ENCODE measurements at regions not wholly inside any gene's neighbourhood (a gene's known extent, or its start where the extent isn't known, plus 50 kb on each side); places are given as distances from the start of the nearest gene placed in this dataset.

DNA sequence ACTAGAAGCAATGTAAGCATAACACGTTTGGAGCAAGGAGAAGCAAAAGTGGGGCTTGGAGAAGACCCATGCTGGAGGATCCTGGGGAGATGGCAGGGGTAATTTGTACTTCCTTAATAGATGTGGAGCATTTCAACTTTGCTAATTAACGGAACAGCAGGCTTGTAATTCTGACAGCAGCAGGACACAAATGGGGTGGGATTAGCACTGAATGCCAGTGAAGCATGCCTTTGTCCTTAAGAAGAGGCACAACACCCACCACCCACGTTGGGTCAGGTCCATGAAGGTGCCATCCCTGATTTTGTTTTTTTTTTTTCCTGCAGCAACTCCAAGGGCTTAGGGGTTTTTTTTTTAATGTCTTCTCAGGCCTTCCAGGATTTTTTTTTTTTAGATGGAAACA is 231.9 kb upstream of the ROPN1 start (continued):
- TF ChIP-seq, protein P1, sequence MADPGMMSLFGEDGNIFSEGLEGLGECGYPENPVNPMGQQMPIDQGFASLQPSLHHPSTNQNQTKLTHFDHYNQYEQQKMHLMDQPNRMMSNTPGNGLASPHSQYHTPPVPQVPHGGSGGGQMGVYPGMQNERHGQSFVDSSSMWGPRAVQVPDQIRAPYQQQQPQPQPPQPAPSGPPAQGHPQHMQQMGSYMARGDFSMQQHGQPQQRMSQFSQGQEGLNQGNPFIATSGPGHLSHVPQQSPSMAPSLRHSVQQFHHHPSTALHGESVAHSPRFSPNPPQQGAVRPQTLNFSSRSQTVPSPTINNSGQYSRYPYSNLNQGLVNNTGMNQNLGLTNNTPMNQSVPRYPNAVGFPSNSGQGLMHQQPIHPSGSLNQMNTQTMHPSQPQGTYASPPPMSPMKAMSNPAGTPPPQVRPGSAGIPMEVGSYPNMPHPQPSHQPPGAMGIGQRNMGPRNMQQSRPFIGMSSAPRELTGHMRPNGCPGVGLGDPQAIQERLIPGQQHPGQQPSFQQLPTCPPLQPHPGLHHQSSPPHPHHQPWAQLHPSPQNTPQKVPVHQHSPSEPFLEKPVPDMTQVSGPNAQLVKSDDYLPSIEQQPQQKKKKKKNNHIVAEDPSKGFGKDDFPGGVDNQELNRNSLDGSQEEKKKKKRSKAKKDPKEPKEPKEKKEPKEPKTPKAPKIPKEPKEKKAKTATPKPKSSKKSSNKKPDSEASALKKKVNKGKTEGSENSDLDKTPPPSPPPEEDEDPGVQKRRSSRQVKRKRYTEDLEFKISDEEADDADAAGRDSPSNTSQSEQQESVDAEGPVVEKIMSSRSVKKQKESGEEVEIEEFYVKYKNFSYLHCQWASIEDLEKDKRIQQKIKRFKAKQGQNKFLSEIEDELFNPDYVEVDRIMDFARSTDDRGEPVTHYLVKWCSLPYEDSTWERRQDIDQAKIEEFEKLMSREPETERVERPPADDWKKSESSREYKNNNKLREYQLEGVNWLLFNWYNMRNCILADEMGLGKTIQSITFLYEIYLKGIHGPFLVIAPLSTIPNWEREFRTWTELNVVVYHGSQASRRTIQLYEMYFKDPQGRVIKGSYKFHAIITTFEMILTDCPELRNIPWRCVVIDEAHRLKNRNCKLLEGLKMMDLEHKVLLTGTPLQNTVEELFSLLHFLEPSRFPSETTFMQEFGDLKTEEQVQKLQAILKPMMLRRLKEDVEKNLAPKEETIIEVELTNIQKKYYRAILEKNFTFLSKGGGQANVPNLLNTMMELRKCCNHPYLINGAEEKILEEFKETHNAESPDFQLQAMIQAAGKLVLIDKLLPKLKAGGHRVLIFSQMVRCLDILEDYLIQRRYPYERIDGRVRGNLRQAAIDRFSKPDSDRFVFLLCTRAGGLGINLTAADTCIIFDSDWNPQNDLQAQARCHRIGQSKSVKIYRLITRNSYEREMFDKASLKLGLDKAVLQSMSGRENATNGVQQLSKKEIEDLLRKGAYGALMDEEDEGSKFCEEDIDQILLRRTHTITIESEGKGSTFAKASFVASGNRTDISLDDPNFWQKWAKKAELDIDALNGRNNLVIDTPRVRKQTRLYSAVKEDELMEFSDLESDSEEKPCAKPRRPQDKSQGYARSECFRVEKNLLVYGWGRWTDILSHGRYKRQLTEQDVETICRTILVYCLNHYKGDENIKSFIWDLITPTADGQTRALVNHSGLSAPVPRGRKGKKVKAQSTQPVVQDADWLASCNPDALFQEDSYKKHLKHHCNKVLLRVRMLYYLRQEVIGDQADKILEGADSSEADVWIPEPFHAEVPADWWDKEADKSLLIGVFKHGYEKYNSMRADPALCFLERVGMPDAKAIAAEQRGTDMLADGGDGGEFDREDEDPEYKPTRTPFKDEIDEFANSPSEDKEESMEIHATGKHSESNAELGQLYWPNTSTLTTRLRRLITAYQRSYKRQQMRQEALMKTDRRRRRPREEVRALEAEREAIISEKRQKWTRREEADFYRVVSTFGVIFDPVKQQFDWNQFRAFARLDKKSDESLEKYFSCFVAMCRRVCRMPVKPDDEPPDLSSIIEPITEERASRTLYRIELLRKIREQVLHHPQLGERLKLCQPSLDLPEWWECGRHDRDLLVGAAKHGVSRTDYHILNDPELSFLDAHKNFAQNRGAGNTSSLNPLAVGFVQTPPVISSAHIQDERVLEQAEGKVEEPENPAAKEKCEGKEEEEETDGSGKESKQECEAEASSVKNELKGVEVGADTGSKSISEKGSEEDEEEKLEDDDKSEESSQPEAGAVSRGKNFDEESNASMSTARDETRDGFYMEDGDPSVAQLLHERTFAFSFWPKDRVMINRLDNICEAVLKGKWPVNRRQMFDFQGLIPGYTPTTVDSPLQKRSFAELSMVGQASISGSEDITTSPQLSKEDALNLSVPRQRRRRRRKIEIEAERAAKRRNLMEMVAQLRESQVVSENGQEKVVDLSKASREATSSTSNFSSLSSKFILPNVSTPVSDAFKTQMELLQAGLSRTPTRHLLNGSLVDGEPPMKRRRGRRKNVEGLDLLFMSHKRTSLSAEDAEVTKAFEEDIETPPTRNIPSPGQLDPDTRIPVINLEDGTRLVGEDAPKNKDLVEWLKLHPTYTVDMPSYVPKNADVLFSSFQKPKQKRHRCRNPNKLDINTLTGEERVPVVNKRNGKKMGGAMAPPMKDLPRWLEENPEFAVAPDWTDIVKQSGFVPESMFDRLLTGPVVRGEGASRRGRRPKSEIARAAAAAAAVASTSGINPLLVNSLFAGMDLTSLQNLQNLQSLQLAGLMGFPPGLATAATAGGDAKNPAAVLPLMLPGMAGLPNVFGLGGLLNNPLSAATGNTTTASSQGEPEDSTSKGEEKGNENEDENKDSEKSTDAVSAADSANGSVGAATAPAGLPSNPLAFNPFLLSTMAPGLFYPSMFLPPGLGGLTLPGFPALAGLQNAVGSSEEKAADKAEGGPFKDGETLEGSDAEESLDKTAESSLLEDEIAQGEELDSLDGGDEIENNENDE (IDR thresholded peaks at IDR 0.05; ENCODE audit: insufficient replicate concordance, low read length) = no peak
- TF ChIP-seq GTF2F1 (IDR thresholded peaks at IDR 0.05; ENCODE audit: borderline replicate concordance, low read depth, low read length) (no peak), SIN3A (conservative IDR thresholded peaks at IDR 0.05 in 1 of 2, IDR thresholded peaks at IDR 0.05 in 1 of 2; ENCODE audit: low read depth in 1 of 2, low read length in 2 of 2) (no peak), RNF2 (IDR thresholded peaks at IDR 0.05; ENCODE audit: borderline replicate concordance, low read depth, low read length, missing control alignments, poor library complexity, severe bottlenecking) (no peak), SP2 (IDR thresholded peaks at IDR 0.05; ENCODE audit: low read length) (no peak)
- TF ChIP-seq, protein P2, sequence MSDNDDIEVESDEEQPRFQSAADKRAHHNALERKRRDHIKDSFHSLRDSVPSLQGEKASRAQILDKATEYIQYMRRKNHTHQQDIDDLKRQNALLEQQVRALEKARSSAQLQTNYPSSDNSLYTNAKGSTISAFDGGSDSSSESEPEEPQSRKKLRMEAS (IDR thresholded peaks at IDR 0.05) = no peak
- TF ChIP-seq, protein P3, sequence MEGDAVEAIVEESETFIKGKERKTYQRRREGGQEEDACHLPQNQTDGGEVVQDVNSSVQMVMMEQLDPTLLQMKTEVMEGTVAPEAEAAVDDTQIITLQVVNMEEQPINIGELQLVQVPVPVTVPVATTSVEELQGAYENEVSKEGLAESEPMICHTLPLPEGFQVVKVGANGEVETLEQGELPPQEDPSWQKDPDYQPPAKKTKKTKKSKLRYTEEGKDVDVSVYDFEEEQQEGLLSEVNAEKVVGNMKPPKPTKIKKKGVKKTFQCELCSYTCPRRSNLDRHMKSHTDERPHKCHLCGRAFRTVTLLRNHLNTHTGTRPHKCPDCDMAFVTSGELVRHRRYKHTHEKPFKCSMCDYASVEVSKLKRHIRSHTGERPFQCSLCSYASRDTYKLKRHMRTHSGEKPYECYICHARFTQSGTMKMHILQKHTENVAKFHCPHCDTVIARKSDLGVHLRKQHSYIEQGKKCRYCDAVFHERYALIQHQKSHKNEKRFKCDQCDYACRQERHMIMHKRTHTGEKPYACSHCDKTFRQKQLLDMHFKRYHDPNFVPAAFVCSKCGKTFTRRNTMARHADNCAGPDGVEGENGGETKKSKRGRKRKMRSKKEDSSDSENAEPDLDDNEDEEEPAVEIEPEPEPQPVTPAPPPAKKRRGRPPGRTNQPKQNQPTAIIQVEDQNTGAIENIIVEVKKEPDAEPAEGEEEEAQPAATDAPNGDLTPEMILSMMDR (IDR thresholded peaks at IDR 0.05; ENCODE audit: control extremely low read depth in 1 of 3, insufficient read depth in 1 of 3, low read depth in 1 of 3, low read length in 3 of 3) = no peak
